SU-DHL-6 (cell line): ENCODE measurements at regions not wholly inside any gene's neighbourhood (a gene's known extent, or its start where the extent isn't known, plus 50 kb on each side); places are given as distances from the start of the nearest gene placed in this dataset.

Source experiments
- H2AFZ ChIP-seq: fragments of 200-600 bp; sonication (generic); 2 replicates; pipeline ENCODE4 v1.6.1; 2014; ENCODE audit warnings: low read depth, mild to moderate bottlenecking, moderate library complexity, mixed read lengths, antibody characterized with exemption, low read length; ENCODE audit not compliant: severe bottlenecking
- H3F3A ChIP-seq: fragments of 200-600 bp; shearing (Covaris generic); 2 replicates; pipeline ENCODE4 v1.6.0; 2016; ENCODE audit warnings: antibody characterized with exemption, mild to moderate bottlenecking; ENCODE audit not compliant: insufficient read depth
- H3K27ac ChIP-seq: fragments of 200-600 bp; sonication (generic); 2 replicates; pipeline ENCODE4 v1.5.1; 2016; ENCODE audit warnings: low read depth, mild to moderate bottlenecking, low read length, moderate library complexity, mixed read lengths
- H3K27me3 ChIP-seq: fragments of 200-600 bp; sonication (generic), shearing (Covaris generic); 2 replicates; pipeline ENCODE4 v1.6.0; 2014; ENCODE audit warnings: mild to moderate bottlenecking, low read length
- H3K36me3 ChIP-seq: fragments of 200-600 bp; sonication (generic); 2 replicates; pipeline ENCODE4 v1.6.1; 2014; ENCODE audit warnings: mild to moderate bottlenecking, low read length, mixed read lengths
- H3K4me2 ChIP-seq: fragments of 300-600, 200-600 bp; shearing (Covaris generic), sonication (generic); 2 replicates; pipeline ENCODE4 v1.6.0; 2014; ENCODE audit warnings: low read length, low read depth, mild to moderate bottlenecking; ENCODE audit not compliant: poor library complexity, severe bottlenecking
- H3K4me3 ChIP-seq: fragments of 200-600 bp; sonication (generic); 2 replicates; pipeline ENCODE4 v1.5.1; 2014; ENCODE audit warnings: antibody characterized with exemption, low read length, mild to moderate bottlenecking, mixed read lengths; ENCODE audit not compliant: insufficient read depth, poor library complexity, severe bottlenecking
- H3K79me2 ChIP-seq: fragments of 200-600 bp; sonication (generic); 2 replicates; pipeline ENCODE4 v1.6.1; 2014; ENCODE audit warnings: mild to moderate bottlenecking, low read length, moderate library complexity; ENCODE audit not compliant: insufficient read depth
- H3K9ac ChIP-seq: fragments of 200-600 bp; sonication (generic); 2 replicates; pipeline ENCODE4 v1.7.0; 2014; ENCODE audit warnings: mild to moderate bottlenecking, low read length
- H3K9me2 ChIP-seq: fragments of 200-600 bp; sonication (generic); replicated peaks from 2 replicates; pipeline ENCODE4 v1.6.1; 2014; ENCODE audit warnings: low read length; ENCODE audit not compliant: insufficient read depth
- H3K9me3 ChIP-seq: fragments of 200-600 bp; sonication (generic); 2 replicates; pipeline ENCODE4 v1.6.1; 2014; ENCODE audit warnings: low read length, mixed read lengths; ENCODE audit not compliant: insufficient read depth
- H4K20me1 ChIP-seq: fragments of 200-600 bp; sonication (generic); 2 replicates; pipeline ENCODE4 v1.6.1; 2014; ENCODE audit warnings: low read depth, mild to moderate bottlenecking, antibody characterized with exemption, low read length, moderate library complexity, mixed read lengths
- EZH2phosphoT487 ChIP-seq: fragments of 200-600 bp; sonication (generic), shearing (Covaris generic); conservative IDR thresholded peaks from 2 replicates; pipeline ENCODE4 v1.6.1; 2018; ENCODE audit warnings: mild to moderate bottlenecking, antibody characterized with exemption, low read length, moderate library complexity, mixed read lengths
- TF ChIP-seq, protein P1 (sequence below): fragments of 200-600 bp; sonication (generic); IDR thresholded peaks from one replicate; pipeline ENCODE4 v1.5.1; 2017; ENCODE audit warnings: antibody characterized with exemption, mild to moderate bottlenecking, low read length, moderate library complexity; ENCODE audit not compliant: insufficient read depth, poor library complexity, severe bottlenecking

GRCh38 chr4:114267976-114268375 is 288.5 kb upstream of the ARSJ start:
- no peaks in the 10 kb centered on the region for H3K9me2 ChIP-seq

DNA sequence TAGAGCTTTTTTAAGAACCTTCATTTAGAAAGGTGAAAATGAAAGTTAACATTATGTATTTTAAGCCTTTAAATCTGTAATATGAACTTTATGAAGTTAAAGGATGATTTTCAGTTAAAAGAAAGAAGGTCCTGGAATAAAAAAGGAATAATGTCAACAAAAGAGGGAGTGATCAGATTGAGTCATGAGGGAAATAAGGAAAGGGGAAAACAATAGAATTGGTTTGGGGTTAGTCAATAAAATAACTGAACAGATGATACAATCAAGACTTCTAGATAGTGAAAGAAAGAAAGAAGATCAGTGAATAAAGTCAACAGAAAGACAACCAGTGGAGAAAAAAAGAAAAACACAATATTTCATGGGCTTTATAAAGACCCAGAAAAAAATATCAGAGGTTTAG is 291.6 kb upstream of the ARSJ start:
- no peak overlapping the region for H3K9ac ChIP-seq
- no peak overlapping the region for H2AFZ ChIP-seq
- H3K4me3 ChIP-seq = no peak overlapping the region
- no peak overlapping the region for H3K27ac ChIP-seq
- no peaks in the 10 kb centered on the region for H3K27me3 ChIP-seq
- H3K9me3 ChIP-seq = no peaks in the 10 kb centered on the region
- no peak overlapping the region for H3K4me2 ChIP-seq
- H3K9me2 ChIP-seq = no peaks in the 10 kb centered on the region
- no peaks in the 10 kb centered on the region for H4K20me1 ChIP-seq
- H3F3A ChIP-seq = no peaks in the 10 kb centered on the region
- TF ChIP-seq, protein P1, sequence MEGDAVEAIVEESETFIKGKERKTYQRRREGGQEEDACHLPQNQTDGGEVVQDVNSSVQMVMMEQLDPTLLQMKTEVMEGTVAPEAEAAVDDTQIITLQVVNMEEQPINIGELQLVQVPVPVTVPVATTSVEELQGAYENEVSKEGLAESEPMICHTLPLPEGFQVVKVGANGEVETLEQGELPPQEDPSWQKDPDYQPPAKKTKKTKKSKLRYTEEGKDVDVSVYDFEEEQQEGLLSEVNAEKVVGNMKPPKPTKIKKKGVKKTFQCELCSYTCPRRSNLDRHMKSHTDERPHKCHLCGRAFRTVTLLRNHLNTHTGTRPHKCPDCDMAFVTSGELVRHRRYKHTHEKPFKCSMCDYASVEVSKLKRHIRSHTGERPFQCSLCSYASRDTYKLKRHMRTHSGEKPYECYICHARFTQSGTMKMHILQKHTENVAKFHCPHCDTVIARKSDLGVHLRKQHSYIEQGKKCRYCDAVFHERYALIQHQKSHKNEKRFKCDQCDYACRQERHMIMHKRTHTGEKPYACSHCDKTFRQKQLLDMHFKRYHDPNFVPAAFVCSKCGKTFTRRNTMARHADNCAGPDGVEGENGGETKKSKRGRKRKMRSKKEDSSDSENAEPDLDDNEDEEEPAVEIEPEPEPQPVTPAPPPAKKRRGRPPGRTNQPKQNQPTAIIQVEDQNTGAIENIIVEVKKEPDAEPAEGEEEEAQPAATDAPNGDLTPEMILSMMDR = no peak
- no peak for TF ChIP-seq EZH2phosphoT487
- H3K79me2 ChIP-seq = no peaks in the 10 kb centered on the region
- H3K36me3 ChIP-seq = no peaks in the 10 kb centered on the region

More at GRCh38 chr4:114267976-114268375, 288.5 kb upstream of the ARSJ start:
- Histone ChIP-seq H3K79me2 (no peaks in the 10 kb centered on the region), H4K20me1 (no peaks in the 10 kb centered on the region), H3K27ac (no peak overlapping the region), H3K9ac (no peak overlapping the region), H3K27me3 (no peaks in the 10 kb centered on the region), H2AFZ (no peak overlapping the region), H3K36me3 (no peaks in the 10 kb centered on the region), H3K4me3 (no peak overlapping the region), H3K9me3 (no peaks in the 10 kb centered on the region), H3K4me2 (no peak overlapping the region), H3F3A (no peaks in the 10 kb centered on the region)
- TF ChIP-seq, protein P1 = no peak
- TF ChIP-seq EZH2phosphoT487 = no peak

GRCh38 chr4:114272226-114272625 is 292.8 kb upstream of the ARSJ start:
- Histone ChIP-seq H3K9me3 (no peaks in the 10 kb centered on the region), H3K36me3 (no peaks in the 10 kb centered on the region), H3K4me2 (no peak overlapping the region), H3K79me2 (no peaks in the 10 kb centered on the region), H3K4me3 (no peak overlapping the region), H2AFZ (no peak overlapping the region), H4K20me1 (no peaks in the 10 kb centered on the region), H3K27ac (no peak overlapping the region), H3K9me2 (no peaks in the 10 kb centered on the region), H3K27me3 (no peaks in the 10 kb centered on the region), H3F3A (no peaks in the 10 kb centered on the region), H3K9ac (no peak overlapping the region)
- TF ChIP-seq, protein P1 = no peak
- no peak for TF ChIP-seq EZH2phosphoT487
